K562 (cell line): ENCODE measurements at regions not wholly inside any gene's neighbourhood (a gene's known extent, or its start where the extent isn't known, plus 50 kb on each side); places are given as distances from the start of the nearest gene placed in this dataset.

ENCODE experiments used
- ATAC-seq: fragments of 200-7000 bp; cut with Tn5 transposase; 3 replicates; pipeline ENCODE4 v1.9.1; 2020; ENCODE audit warnings: moderate library complexity
- BruUV-seq: library from RNA; stranded (reverse); fragments of 400-500 nt; replicated peaks from 2 replicates; lab custom pipeline; 2021; lab: Mats Ljungman, UMichigan
- CTCF ChIA-PET: fragments of 300-600 bp; formaldehyde crosslinking; extraction: SDS; loops from one replicate; lab custom pipeline; 2021; ENCODE audit warnings: low intra/inter-chr PET ratio; lab: Yijun Ruan, JAX
- POLR2A ChIA-PET: fragments of 300-600, 350-650 bp; sonication (Branson Sonifier 250); formaldehyde crosslinking; extraction: SDS; loops from one replicate; lab custom pipeline; 2021; ENCODE audit warnings: antibody characterized with exemption, inconsistent platforms; lab: Yijun Ruan, JAX
- DNase-seq, 4 experiments: peaks; one replicate each; pipeline versions ENCODE4 v3.0.0 to v3.0.0-alpha.2; 2011 to 2018; ENCODE audit warnings: low spot score in 3 of 4, mixed read lengths in 3 of 4; ENCODE audit errors: extremely low read depth in 1 of 4
- FAIRE-seq: peaks from 2 replicates; lab custom pipeline; 2011; peaks lifted over from hg19 to GRCh38; lab: Jason Lieb, UNC
- H2AFZ ChIP-seq: 2 replicates; pipeline ENCODE4 v1.6.0; 2011; ENCODE audit warnings: low read depth, low read length, control low read depth, inconsistent platforms
- H3K27ac ChIP-seq: fragments of 200-600 bp; 3 replicates; pipeline ENCODE4 v1.8.0; 2011; ENCODE audit warnings: low read depth, mild to moderate bottlenecking, control low read depth, inconsistent platforms, low read length, moderate library complexity, mixed read lengths; ENCODE audit errors: extremely low read depth
- H3K27me3 ChIP-seq, 2 experiments: fragments of 300-600 bp in 1 of 2; 2 replicates in 1 of 2; 3 replicates in 1 of 2; pipeline versions ENCODE4 v1.6.0 to v1.8.0; 2011; ENCODE audit warnings: inconsistent platforms in 2 of 2, low read length in 2 of 2, mild to moderate bottlenecking in 1 of 2, mixed read lengths in 1 of 2, moderate library complexity in 1 of 2; ENCODE audit not compliant: control insufficient read depth in 2 of 2, insufficient read depth in 2 of 2
- H3K36me3 ChIP-seq: fragments of 300-600 bp; 3 replicates; pipeline ENCODE4 v1.8.0; 2011; ENCODE audit warnings: mild to moderate bottlenecking, low read length, inconsistent platforms; ENCODE audit not compliant: control insufficient read depth, insufficient read depth
- H3K4me1 ChIP-seq, 2 experiments: fragments of 200-600 bp in 1 of 2; replicated peaks in 1 of 2; 2 replicates in 1 of 2; 3 replicates in 1 of 2; pipeline versions ENCODE4 v1.5.1 to v1.8.0; 2011; ENCODE audit warnings: inconsistent platforms in 2 of 2, low read length in 2 of 2, mild to moderate bottlenecking in 1 of 2, mixed read lengths in 1 of 2, moderate library complexity in 1 of 2; ENCODE audit not compliant: control insufficient read depth in 2 of 2, insufficient read depth in 2 of 2
- H3K4me2 ChIP-seq: 2 replicates; pipeline ENCODE4 v1.6.1; 2011; ENCODE audit warnings: low read length, control low read depth, inconsistent platforms, mixed read lengths; ENCODE audit not compliant: insufficient read depth
- H3K4me3 ChIP-seq: fragments of 200-600 bp; sonication (generic), shearing (Covaris generic); 2 replicates; pipeline ENCODE4 v1.5.1; 2016; ENCODE audit warnings: control low read depth, inconsistent platforms
- H3K79me2 ChIP-seq: fragments of 200-600 bp; 3 replicates; pipeline ENCODE4 v1.8.0; 2011; ENCODE audit warnings: low read length, inconsistent platforms; ENCODE audit not compliant: control insufficient read depth, insufficient read depth
- H3K9ac ChIP-seq, 2 experiments: 2 replicates each; pipeline versions ENCODE4 v1.6.0 to v1.6.1; 2011; ENCODE audit warnings: low read depth in 2 of 2, low read length in 2 of 2, control low read depth in 1 of 2, inconsistent platforms in 1 of 2, mild to moderate bottlenecking in 1 of 2, mixed read lengths in 1 of 2; ENCODE audit not compliant: insufficient read depth in 1 of 2
- H3K9me1 ChIP-seq: one replicate; pipeline ENCODE4 v1.6.0; 2011; ENCODE audit warnings: inconsistent platforms, mild to moderate bottlenecking, low read length, moderate library complexity; ENCODE audit not compliant: control insufficient read depth, insufficient read depth
- H3K9me3 ChIP-seq: replicated peaks from 2 replicates; pipeline ENCODE4 v1.5.1; 2011; ENCODE audit warnings: low read depth, low read length, inconsistent platforms; ENCODE audit not compliant: control insufficient read depth, insufficient read depth
- H4K20me1 ChIP-seq: replicated peaks from 2 replicates; pipeline ENCODE4 v1.6.1; 2011; ENCODE audit warnings: low read length, inconsistent platforms, mixed read lengths; ENCODE audit not compliant: control insufficient read depth, insufficient read depth
- BMI1 ChIP-seq: fragments of 150-350 bp; IDR thresholded peaks from 2 replicates; pipeline ENCODE4 v1.6.1; 2014; ENCODE audit warnings: low read length
- CHD2 ChIP-seq: IDR thresholded peaks from 2 replicates; pipeline ENCODE4 v1.6.1; 2011; ENCODE audit warnings: low read depth, low read length
- GATAD2B ChIP-seq: fragments of 450-650 bp; IDR thresholded peaks from 2 replicates; pipeline ENCODE4 v1.6.1; 2017; ENCODE audit warnings: mild to moderate bottlenecking, borderline replicate concordance
- HDAC3 ChIP-seq: fragments of 450-650 bp; IDR thresholded peaks from 2 replicates; pipeline ENCODE4 v1.6.1; 2018; ENCODE audit warnings: borderline replicate concordance, mild to moderate bottlenecking, moderate library complexity; ENCODE audit not compliant: partially characterized antibody
- MECOM ChIP-seq: fragments of 250-450 bp; sonication (Bioruptor Pico); IDR thresholded peaks from 2 replicates; pipeline ENCODE4 v1.8.0; 2022; ENCODE audit warnings: inconsistent platforms
- NBN ChIP-seq: fragments of 450-650 bp; IDR thresholded peaks from 2 replicates; pipeline ENCODE4 v1.6.1; 2016; ENCODE audit warnings: low read depth, mild to moderate bottlenecking
- POLR3G ChIP-seq: IDR thresholded peaks from 2 replicates; pipeline ENCODE4 v1.6.1; 2011; ENCODE audit not compliant: insufficient read length, insufficient replicate concordance; ENCODE audit errors: extremely low read depth
- SOX6 ChIP-seq: fragments of 450-650 bp; IDR thresholded peaks from 2 replicates; pipeline ENCODE4 v1.6.1; 2014; ENCODE audit warnings: mild to moderate bottlenecking
- TAF1 ChIP-seq: IDR thresholded peaks from 2 replicates; pipeline ENCODE4 v1.6.1; 2011; ENCODE audit warnings: mild to moderate bottlenecking, low read length, moderate library complexity; ENCODE audit not compliant: insufficient read depth, control insufficient read depth, severe bottlenecking; ENCODE audit errors: extremely low read depth
- THRAP3 ChIP-seq: fragments of 450-650 bp; IDR thresholded peaks from 2 replicates; pipeline ENCODE4 v1.6.1; 2016; ENCODE audit warnings: mild to moderate bottlenecking, inconsistent platforms, borderline replicate concordance
- ZBTB7A ChIP-seq: IDR thresholded peaks from 2 replicates; pipeline ENCODE4 v1.6.1; 2011; ENCODE audit warnings: low read depth, mild to moderate bottlenecking, low read length, moderate library complexity, borderline replicate concordance; ENCODE audit not compliant: control insufficient read depth
- ZFX ChIP-seq: sonication (generic); formaldehyde crosslinking; IDR thresholded peaks from 2 replicates; pipeline ENCODE4 v1.8.0; 2022; ENCODE audit warnings: mild to moderate bottlenecking, missing genetic modification reagents, moderate library complexity
- ZNF239 ChIP-seq: fragments of 250-450 bp; sonication (Bioruptor Pico); IDR thresholded peaks from 2 replicates; pipeline ENCODE4 v1.4.0; 2020; ENCODE audit warnings: mild to moderate bottlenecking
- ZNF41 ChIP-seq: fragments of 250-450 bp; sonication (Bioruptor Pico); conservative IDR thresholded peaks from 2 replicates; pipeline ENCODE4 v1.4.0; 2020; ENCODE audit warnings: mild to moderate bottlenecking
- ZNF75A ChIP-seq: fragments of 450-650 bp; formaldehyde crosslinking; IDR thresholded peaks from 2 replicates; pipeline ENCODE4 v1.4.0; 2020; ENCODE audit warnings: mild to moderate bottlenecking
- WGBS: fragments of 100-300 bp; shearing (Covaris generic); methylation state at CpG from one replicate; pipeline ENCODE4 v1.1.6; 2016; ENCODE audit warnings: low coverage, mixed read lengths; ENCODE audit not compliant: insufficient coverage; ENCODE audit errors: missing lambda C conversion rate; 5-methylcytosine and 5-hydroxymethylcytosine counted together
- in situ Hi-C: fragments of 300-500 bp; cut with MboI; formaldehyde crosslinking; loops from 4 replicates; pipeline ENCODE4 v1.15.0; 2018; ENCODE audit warnings: inconsistent platforms, mixed read lengths
- intact Hi-C: fragments of 100-400 bp; cut with micrococcal nuclease; formaldehyde crosslinking; loops from 2 replicates; pipeline ENCODE4 v1.14.2; 2022
- TF ChIP-seq, protein P1 (sequence below): sonication (generic); formaldehyde crosslinking; IDR thresholded peaks from 2 replicates; pipeline ENCODE4 v1.8.1; 2023; ENCODE audit warnings: mild to moderate bottlenecking, missing genetic modification reagents
- TF ChIP-seq, protein P2 (sequence below), 3 experiments: IDR thresholded peaks in 2 of 3; conservative IDR thresholded peaks in 1 of 3; 2 replicates each; pipeline ENCODE4 v1.5.1; 2011 to 2012; ENCODE audit warnings: low read length in 3 of 3, mild to moderate bottlenecking in 3 of 3, control low read depth in 2 of 3, improper control_type of control experiment in 1 of 3, inconsistent platforms in 1 of 3, low read depth in 1 of 3, mixed read lengths in 1 of 3, moderate library complexity in 1 of 3; ENCODE audit not compliant: insufficient read depth in 2 of 3

DNA sequence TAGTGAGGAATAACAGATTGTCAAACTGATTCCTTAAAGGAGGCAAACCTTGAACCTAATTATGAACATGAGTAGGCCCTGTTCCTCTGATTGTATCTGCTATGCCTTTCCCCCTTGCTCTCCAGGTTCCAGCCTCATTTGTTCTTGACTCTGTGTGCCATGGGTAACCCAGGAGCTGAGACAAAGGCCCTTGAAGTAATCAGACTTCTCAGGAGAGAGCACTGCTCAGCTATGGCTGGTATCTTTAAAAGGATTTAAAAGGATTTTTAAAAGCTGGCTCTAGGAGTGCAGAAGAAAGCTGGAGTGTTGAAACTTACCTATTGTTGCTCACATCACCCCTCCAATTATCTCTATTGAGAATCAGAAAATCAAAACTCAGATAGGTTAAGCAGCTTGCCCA, 1565.5 kb upstream of the AGA start:
- DNase-seq, result no peak
- Histone ChIP-seq H2AFZ (no peak overlapping the region), H3K79me2 (no peaks in the 10 kb centered on the region), H3K27ac (no peak overlapping the region), H3K9me1 (no peaks in the 10 kb centered on the region), H3K36me3 (no peaks in the 10 kb centered on the region), H3K4me1 (no peaks in the 10 kb centered on the region), H3K4me2 (no peak overlapping the region), H4K20me1 (no peaks in the 10 kb centered on the region), H3K9ac (no peak overlapping the region), H3K27me3 (no peaks in the 10 kb centered on the region), H3K4me3 (no peak overlapping the region), H3K9me3 (no peaks in the 10 kb centered on the region)
- ChIA-PET CTCF (no interaction called here), POLR2A (no interaction called here)
- intact Hi-C loops, result no loop called here
- ATAC-seq, result no peak
- BruUV-seq, result no TSS peak
- in situ Hi-C loops, result no loop called here
- no peak for FAIRE-seq
- no peak for TF ChIP-seq HDAC3
- TF ChIP-seq MECOM (CRISPR knock-in tag), result no peak
- no peak for TF ChIP-seq SOX6
- no peak for TF ChIP-seq ZNF41
- TF ChIP-seq ZFX (CRISPR knock-in tag), result no peak
- no peak for TF ChIP-seq CHD2
- TF ChIP-seq THRAP3, result no peak
- no peak for TF ChIP-seq ZBTB7A

DNA sequence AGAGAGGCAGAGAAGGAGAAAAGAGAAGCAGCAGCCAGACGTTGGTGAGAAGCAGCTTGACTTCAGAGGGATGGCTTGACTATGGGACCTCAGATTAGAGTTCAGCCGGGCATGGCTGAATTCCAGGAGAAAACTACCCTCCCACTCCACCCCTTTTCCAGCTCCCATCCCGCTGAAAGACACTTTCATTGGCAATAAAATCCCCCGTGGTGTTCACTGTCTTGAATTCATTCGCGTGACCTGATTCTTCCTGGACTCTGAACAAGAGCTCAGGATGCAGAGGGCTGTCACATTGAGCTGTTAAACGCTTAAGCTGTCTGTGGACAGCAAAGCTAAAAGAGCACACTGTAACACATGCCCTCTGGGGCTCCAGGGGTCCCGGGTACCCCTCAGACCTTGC, 1575.3 kb upstream of the AGA start:
- Histone ChIP-seq H3K9me3 (no peaks in the 10 kb centered on the region), H4K20me1 (no peaks in the 10 kb centered on the region), H3K79me2 (no peaks in the 10 kb centered on the region), H3K4me3 (no peak overlapping the region), H2AFZ (no peak overlapping the region), H3K4me1 (no peaks in the 10 kb centered on the region), H3K36me3 (no peaks in the 10 kb centered on the region), H3K9me1 (no peaks in the 10 kb centered on the region), H3K27ac (no peak overlapping the region), H3K9ac (no peak overlapping the region), H3K4me2 (no peak overlapping the region), H3K27me3 (no peaks in the 10 kb centered on the region)
- ChIA-PET POLR2A (no interaction called here), CTCF (no interaction called here)
- DNase-seq (no peak), ATAC-seq (no peak), FAIRE-seq (no peak)
- BruUV-seq, result no TSS peak
- whole genome bisulfite sequencing, result 3% methylated on average over 7 of the region's 8 CpGs
- in situ Hi-C loops (no loop called here), intact Hi-C loops (no loop called here)
- TF ChIP-seq, protein P1, sequence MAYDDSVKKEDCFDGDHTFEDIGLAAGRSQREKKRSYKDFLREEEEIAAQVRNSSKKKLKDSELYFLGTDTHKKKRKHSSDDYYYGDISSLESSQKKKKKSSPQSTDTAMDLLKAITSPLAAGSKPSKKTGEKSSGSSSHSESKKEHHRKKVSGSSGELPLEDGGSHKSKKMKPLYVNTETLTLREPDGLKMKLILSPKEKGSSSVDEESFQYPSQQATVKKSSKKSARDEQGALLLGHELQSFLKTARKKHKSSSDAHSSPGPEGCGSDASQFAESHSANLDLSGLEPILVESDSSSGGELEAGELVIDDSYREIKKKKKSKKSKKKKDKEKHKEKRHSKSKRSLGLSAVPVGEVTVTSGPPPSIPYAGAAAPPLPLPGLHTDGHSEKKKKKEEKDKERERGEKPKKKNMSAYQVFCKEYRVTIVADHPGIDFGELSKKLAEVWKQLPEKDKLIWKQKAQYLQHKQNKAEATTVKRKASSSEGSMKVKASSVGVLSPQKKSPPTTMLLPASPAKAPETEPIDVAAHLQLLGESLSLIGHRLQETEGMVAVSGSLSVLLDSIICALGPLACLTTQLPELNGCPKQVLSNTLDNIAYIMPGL (CRISPR knock-in tag), result no peak
- TF ChIP-seq NBN (no peak), ZNF239 (CRISPR knock-in tag) (no peak), ZNF75A (CRISPR knock-in tag) (no peak), GATAD2B (no peak), POLR3G (no peak), BMI1 (no peak), TAF1 (no peak)
- TF ChIP-seq, protein P2, sequence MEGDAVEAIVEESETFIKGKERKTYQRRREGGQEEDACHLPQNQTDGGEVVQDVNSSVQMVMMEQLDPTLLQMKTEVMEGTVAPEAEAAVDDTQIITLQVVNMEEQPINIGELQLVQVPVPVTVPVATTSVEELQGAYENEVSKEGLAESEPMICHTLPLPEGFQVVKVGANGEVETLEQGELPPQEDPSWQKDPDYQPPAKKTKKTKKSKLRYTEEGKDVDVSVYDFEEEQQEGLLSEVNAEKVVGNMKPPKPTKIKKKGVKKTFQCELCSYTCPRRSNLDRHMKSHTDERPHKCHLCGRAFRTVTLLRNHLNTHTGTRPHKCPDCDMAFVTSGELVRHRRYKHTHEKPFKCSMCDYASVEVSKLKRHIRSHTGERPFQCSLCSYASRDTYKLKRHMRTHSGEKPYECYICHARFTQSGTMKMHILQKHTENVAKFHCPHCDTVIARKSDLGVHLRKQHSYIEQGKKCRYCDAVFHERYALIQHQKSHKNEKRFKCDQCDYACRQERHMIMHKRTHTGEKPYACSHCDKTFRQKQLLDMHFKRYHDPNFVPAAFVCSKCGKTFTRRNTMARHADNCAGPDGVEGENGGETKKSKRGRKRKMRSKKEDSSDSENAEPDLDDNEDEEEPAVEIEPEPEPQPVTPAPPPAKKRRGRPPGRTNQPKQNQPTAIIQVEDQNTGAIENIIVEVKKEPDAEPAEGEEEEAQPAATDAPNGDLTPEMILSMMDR (IDR thresholded peaks at IDR 0.05 in 2 of 3, conservative IDR thresholded peaks at IDR 0.05 in 1 of 3; ENCODE audit: insufficient read depth in 2 of 3, low read depth in 1 of 3, low read length in 3 of 3), result no peak
